ENCODE measurements at regions not wholly inside any gene's neighbourhood (a gene's known extent, or its start where the extent isn't known, plus 50 kb on each side); places are given as distances from the start of the nearest gene placed in this dataset.

DNA sequence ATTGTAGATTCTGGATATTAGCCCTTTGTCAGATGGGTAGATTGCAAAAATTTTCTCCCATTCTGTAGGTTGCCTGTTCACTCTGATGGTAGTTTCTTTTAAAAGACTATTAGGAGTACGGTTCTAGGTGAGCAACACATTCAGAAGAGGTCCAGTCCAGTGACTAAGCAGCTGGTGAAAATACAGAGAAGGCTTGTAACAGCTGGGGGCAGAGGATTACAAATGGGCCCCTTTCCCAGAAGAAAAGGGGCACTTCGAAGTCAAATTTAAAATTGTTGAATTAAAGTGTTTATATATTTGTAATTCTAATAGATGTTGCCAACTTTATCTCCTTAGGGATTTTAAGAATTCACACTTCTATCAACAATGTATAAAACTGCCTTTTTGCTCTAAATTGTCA lies 720.5 kb downstream of the TLE4 start:
- TF ChIP-seq POLR2AphosphoS5 (IDR thresholded peaks at IDR 0.05; ENCODE audit: low read depth, low read length) (no peak), SIN3A (IDR thresholded peaks at IDR 0.05; ENCODE audit: borderline replicate concordance, insufficient read depth, low read length) (no peak)
